CD4-positive, CD25-positive, alpha-beta regulatory T cell (primary cell): ENCODE measurements at regions not wholly inside any gene's neighbourhood (a gene's known extent, or its start where the extent isn't known, plus 50 kb on each side); places are given as distances from the start of the nearest gene placed in this dataset.

ENCODE experiments used
- ATAC-seq, 2 donors: fragments of 150-1000 bp; cut with Tn5 transposase; one replicate each; pipeline ENCODE4 v1.10.0; 2021; ENCODE audit warnings: low read depth in 2 of 2, moderate number of reproducible peaks in 2 of 2, moderate library complexity in 1 of 2
- DNase-seq, 3 donors: peaks; one replicate each; pipeline versions ENCODE4 v3.0.0 to v3.0.0-alpha.2; 2012 to 2022; ENCODE audit warnings: mixed read lengths in 1 of 3
- H3K27ac ChIP-seq: one replicate; pipeline ENCODE4 v1.7.0; 2013; ENCODE audit warnings: mild to moderate bottlenecking, low read length; ENCODE audit not compliant: insufficient read depth, poor library complexity, severe bottlenecking
- H3K27me3 ChIP-seq: one replicate; pipeline ENCODE4 v1.7.0; 2013; ENCODE audit warnings: low read length; ENCODE audit not compliant: control insufficient read depth, insufficient read depth
- H3K36me3 ChIP-seq: one replicate; pipeline ENCODE4 v1.7.0; 2013; ENCODE audit warnings: mild to moderate bottlenecking, low read length, moderate library complexity; ENCODE audit not compliant: control insufficient read depth, insufficient read depth
- H3K4me1 ChIP-seq: 2 replicates; pipeline ENCODE4 v1.7.0; 2013; ENCODE audit warnings: mild to moderate bottlenecking, low read length; ENCODE audit not compliant: insufficient read depth, control insufficient read depth, poor library complexity, severe bottlenecking
- H3K4me3 ChIP-seq: one replicate; pipeline ENCODE4 v1.7.0; 2013; ENCODE audit warnings: low read depth, mild to moderate bottlenecking, low read length, moderate library complexity
- H3K9me3 ChIP-seq, 2 experiments: 1 replicate in 1 of 2; 2 replicates in 1 of 2; pipeline ENCODE4 v1.7.0; 2013; ENCODE audit warnings: low read length in 2 of 2, mild to moderate bottlenecking in 1 of 2, moderate library complexity in 1 of 2; ENCODE audit not compliant: control insufficient read depth in 2 of 2
- H3K27ac Mint-ChIP-seq, 3 donors: one replicate each; pipeline ENCODE4 v1.8.0; 2020 to 2022; ENCODE audit warnings: mild to moderate bottlenecking in 3 of 3, mixed read lengths in 3 of 3, moderate library complexity in 2 of 3
- H3K27me3 Mint-ChIP-seq: one replicate; pipeline ENCODE4 v1.8.0; 2022; ENCODE audit warnings: mild to moderate bottlenecking, mixed read lengths
- H3K36me3 Mint-ChIP-seq: one replicate; pipeline ENCODE4 v1.8.0; 2020; ENCODE audit warnings: mixed read lengths
- H3K4me1 Mint-ChIP-seq, 4 donors: one replicate each; pipeline ENCODE4 v1.8.0; 2020 to 2022; ENCODE audit warnings: mixed read lengths in 4 of 4, mild to moderate bottlenecking in 1 of 4
- H3K4me3 Mint-ChIP-seq, 4 donors: one replicate each; pipeline ENCODE4 v1.8.0; 2020 to 2022; ENCODE audit warnings: mild to moderate bottlenecking in 4 of 4, mixed read lengths in 4 of 4, moderate library complexity in 3 of 4
- H3K9me3 Mint-ChIP-seq, 7 donors: one replicate each; pipeline ENCODE4 v1.8.0; 2020 to 2022; ENCODE audit warnings: mixed read lengths in 7 of 7, mild to moderate bottlenecking in 3 of 7, moderate library complexity in 2 of 7

DNA sequence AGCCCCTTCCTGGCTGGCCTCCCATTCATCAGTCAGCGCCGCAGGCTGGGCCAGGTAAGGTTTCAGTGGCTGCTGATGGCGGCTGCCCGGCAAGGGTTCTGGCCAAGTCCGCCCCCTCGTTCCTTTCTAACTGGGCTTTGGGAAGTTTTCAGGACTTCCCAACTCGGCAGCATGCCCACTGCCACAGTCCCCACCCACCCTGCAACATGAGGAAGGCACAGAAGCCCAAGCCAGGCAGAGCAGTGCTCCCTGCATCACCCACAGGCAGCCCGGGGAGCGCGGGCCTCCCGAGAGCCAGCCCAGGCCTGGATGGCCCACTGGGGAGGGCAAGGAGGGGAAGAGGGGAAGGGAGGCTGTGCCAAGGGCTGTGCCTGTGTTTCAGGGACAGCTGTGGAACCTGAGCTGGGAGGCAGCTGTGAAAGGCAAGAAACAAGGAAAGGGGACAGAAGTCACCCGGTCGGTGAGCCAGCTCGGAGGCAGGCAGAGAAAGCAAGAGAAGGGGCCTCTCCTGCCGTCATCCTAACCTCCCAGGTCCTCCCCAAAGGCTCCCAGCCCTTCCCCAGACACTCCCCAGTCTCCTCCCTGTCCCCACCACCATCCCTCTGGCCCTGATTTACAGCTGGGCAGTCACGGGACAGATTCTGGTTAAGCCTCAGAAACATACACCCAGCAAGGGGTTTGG, 73.9 kb downstream of the CPN2 start:
- H3K27me3 Mint-ChIP-seq = peaks cover 18% of the 10 kb centered on the region
- H3K27me3 ChIP-seq = no peaks in the 10 kb centered on the region
- no peaks in the 10 kb centered on the region for H3K36me3 ChIP-seq
- H3K4me1 Mint-ChIP-seq = peaks cover 0 to 8% (median 5%) of the 10 kb centered on the region in 4 donors
- no peak for ATAC-seq
- H3K4me3 Mint-ChIP-seq = no peak overlapping the region
- H3K4me1 ChIP-seq = no peaks in the 10 kb centered on the region
- no peaks in the 10 kb centered on the region for H3K36me3 Mint-ChIP-seq
- H3K27ac ChIP-seq = no peak overlapping the region
- H3K9me3 ChIP-seq = no peaks in the 10 kb centered on the region
- H3K4me3 ChIP-seq = no peak overlapping the region
- no peak for DNase-seq
- peaks cover 0 to 3% (median 0%) of the 10 kb centered on the region in 7 donors for H3K9me3 Mint-ChIP-seq
- H3K27ac Mint-ChIP-seq = no peak overlapping the region

DNA sequence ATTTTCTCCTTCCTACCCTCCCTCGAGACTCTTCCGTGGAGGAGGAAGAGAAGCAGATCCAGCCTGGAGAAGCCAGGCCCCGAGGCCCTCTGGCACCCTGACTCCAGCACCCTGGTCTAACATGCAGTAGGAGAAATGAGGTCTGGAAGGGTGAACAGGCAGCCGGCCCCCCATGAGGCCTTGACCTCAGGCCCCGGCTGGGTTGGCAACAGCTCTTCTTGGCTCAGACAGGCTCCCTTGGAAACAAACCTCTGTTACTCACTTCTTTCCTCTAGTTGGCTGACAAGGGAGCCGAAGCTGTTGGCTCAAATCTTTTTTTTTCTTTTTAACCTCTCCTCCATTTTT, 73.4 kb downstream of the CPN2 start:
- peaks cover 18% of the 10 kb centered on the region for H3K27me3 Mint-ChIP-seq

DNA sequence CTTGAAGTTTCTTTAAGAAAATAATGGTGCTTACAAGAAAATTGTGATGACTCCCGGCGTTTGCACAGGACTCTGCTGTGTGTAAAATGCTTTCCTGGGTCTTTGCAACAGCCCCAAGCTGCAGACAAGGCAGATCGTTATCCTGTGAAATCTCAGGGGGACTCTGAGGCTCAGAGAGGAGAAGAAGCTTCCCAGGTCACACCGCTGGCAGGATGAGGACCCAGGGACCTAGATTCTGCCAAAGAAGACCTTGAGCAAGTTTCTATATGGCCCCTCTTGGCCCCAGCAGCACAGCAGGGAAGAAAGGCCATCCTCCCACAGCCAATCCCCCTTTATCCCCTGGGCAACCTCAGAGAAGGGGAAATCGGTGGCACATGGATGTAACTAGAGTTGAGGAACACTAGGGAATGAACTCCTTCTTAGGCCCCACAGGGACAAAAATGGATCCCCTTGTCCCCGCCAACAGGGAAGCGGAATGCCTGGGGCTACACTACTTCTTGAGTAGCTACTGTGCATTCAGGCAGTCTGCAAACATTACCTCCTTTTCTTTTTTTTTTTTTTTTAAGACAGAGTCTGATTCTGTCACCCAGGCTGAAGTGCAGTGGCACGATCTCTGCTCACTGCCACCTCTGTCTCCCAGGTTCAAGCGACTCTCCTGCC, 72.8 kb downstream of the CPN2 start:
- H3K4me3 Mint-ChIP-seq = no peak overlapping the region
- peak overlapping the region in 1 of 3 donors; percentile 93 for H3K27ac Mint-ChIP-seq
- Histone ChIP-seq H3K27me3 (no peaks in the 10 kb centered on the region), H3K36me3 (no peaks in the 10 kb centered on the region), H3K27ac (no peak overlapping the region), H3K9me3 (no peaks in the 10 kb centered on the region), H3K4me3 (no peak overlapping the region), H3K4me1 (no peaks in the 10 kb centered on the region)
- H3K36me3 Mint-ChIP-seq = no peaks in the 10 kb centered on the region
- H3K9me3 Mint-ChIP-seq = peaks cover 0 to 3% (median 0%) of the 10 kb centered on the region in 7 donors
- ATAC-seq (no peak), DNase-seq (no peak)
- peaks cover 18% of the 10 kb centered on the region for H3K27me3 Mint-ChIP-seq
- peaks cover 0 to 6% (median 4%) of the 10 kb centered on the region in 4 donors for H3K4me1 Mint-ChIP-seq

More for the DNA sequence above, 73.4 kb downstream of the CPN2 start:
- no peak overlapping the region for H3K27ac ChIP-seq
- no peak for DNase-seq
- H3K4me3 Mint-ChIP-seq = no peak overlapping the region
- H3K4me3 ChIP-seq = no peak overlapping the region
- ATAC-seq = no peak
- peak overlapping the region in 1 of 3 donors; percentile 93 for H3K27ac Mint-ChIP-seq
- H3K27me3 ChIP-seq = no peaks in the 10 kb centered on the region
- no peaks in the 10 kb centered on the region for H3K9me3 ChIP-seq
- no peaks in the 10 kb centered on the region for H3K36me3 Mint-ChIP-seq
- H3K4me1 Mint-ChIP-seq = peaks cover 0 to 6% (median 4%) of the 10 kb centered on the region in 4 donors
- H3K9me3 Mint-ChIP-seq = peaks cover 0 to 3% (median 0%) of the 10 kb centered on the region in 7 donors
- no peaks in the 10 kb centered on the region for H3K36me3 ChIP-seq
- H3K4me1 ChIP-seq = no peaks in the 10 kb centered on the region

DNA sequence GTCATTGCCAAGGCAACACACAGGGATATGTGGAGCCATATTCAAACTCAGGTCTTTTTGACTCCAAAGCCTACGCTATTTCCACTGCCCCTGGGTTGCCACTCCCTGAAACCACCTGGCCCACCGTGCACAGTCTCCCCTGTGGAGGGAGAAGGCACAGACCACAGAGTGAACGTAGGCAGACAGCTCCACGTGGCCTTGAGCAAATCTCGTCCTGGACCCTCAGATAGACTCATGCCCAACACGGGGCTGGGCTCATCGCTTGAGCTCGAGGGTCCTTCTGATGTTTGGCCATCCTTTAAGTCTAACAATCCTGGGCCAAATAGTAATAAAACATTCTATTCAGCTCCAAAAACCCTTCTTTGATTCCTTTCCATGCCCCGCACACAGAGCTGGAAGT, 72.0 kb downstream of the CPN2 start:
- no peaks in the 10 kb centered on the region for H3K36me3 Mint-ChIP-seq
- H3K4me1 Mint-ChIP-seq = peaks cover 0 to 6% (median 4%) of the 10 kb centered on the region in 4 donors
- no peak for ATAC-seq
- no peaks in the 10 kb centered on the region for H3K36me3 ChIP-seq
- no peaks in the 10 kb centered on the region for H3K9me3 ChIP-seq
- no peak overlapping the region for H3K4me3 Mint-ChIP-seq
- no peak for DNase-seq
- H3K27ac ChIP-seq = no peak overlapping the region
- no peaks in the 10 kb centered on the region for H3K4me1 ChIP-seq
- H3K9me3 Mint-ChIP-seq = peaks cover 0 to 3% (median 0%) of the 10 kb centered on the region in 7 donors
- no peaks in the 10 kb centered on the region for H3K27me3 ChIP-seq
- H3K27me3 Mint-ChIP-seq = peaks cover 24% of the 10 kb centered on the region
- no peak overlapping the region for H3K27ac Mint-ChIP-seq
- no peak overlapping the region for H3K4me3 ChIP-seq

DNA sequence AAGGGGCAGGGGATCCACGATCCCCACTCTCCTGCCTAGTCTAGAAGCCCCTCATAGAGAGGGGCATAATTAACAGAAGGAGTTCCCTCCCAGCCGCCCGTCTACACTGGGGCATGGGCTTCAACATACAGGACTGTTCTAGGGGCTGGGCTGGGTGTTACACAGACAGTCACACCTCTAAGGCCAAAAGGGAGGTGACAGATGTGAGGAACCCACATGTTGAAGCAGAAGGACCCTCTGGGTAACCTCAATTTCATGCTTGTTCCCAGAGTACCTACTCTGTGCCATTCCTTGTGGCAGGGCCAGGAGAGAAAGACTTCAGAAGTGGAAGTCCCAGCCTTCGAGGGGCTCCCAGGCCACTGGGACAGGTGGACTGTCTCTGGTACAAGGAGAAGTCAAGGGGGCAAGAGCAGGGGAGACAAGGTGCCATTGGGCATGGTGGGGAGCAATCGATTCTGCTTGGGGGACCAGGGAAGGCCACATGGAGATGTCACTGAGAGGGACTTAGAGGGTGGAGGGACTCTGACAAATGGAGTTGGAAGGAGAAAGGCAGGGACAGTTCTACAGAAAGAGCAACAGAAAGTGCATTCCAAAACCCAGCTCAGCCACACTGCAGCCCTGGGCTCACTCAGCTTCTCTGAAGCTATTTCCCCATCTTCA, 71.3 kb downstream of the CPN2 start:
- Histone ChIP-seq H3K4me1 (no peaks in the 10 kb centered on the region), H3K9me3 (no peaks in the 10 kb centered on the region), H3K27ac (no peak overlapping the region), H3K4me3 (no peak overlapping the region), H3K27me3 (no peaks in the 10 kb centered on the region), H3K36me3 (no peaks in the 10 kb centered on the region)
- Mint-ChIP-seq H3K4me1 (peaks cover 0 to 4% (median 3%) of the 10 kb centered on the region in 4 donors), H3K27me3 (peaks cover 24% of the 10 kb centered on the region), H3K27ac (peak overlapping the region in 2 of 3 donors; percentile 38 to 59), H3K36me3 (no peaks in the 10 kb centered on the region), H3K4me3 (no peak overlapping the region), H3K9me3 (peaks cover 0 to 2% (median 0%) of the 10 kb centered on the region in 7 donors)
- DNase-seq (no peak), ATAC-seq (no peak)

DNA sequence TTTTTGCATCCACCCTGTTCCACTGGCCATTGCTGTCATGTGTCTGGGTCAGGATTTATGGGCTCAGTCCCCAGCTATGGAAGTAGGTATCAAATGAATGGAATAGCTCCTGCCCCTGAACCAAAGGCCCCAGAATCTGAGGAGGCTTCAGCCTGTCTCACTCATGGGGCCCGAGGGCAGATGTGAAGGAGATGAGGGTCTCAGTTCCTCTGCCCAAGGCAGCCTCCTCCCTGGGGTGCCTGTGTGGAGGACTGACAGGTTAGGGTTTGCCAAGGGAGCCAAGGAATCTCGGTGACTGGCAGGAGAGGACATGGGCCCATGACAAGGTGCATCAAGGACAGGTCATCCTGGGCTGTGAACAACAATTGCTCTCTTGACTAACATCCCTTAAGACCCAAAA, 70.4 kb downstream of the CPN2 start:
- Histone ChIP-seq H3K9me3 (no peaks in the 10 kb centered on the region), H3K27ac (no peak overlapping the region), H3K4me1 (no peaks in the 10 kb centered on the region), H3K4me3 (no peak overlapping the region), H3K27me3 (peaks cover 2% of the 10 kb centered on the region), H3K36me3 (no peaks in the 10 kb centered on the region)
- no peak for ATAC-seq
- H3K4me1 Mint-ChIP-seq = no peaks in the 10 kb centered on the region
- H3K9me3 Mint-ChIP-seq = peaks cover 0 to 2% (median 0%) of the 10 kb centered on the region in 7 donors
- peaks cover 24% of the 10 kb centered on the region for H3K27me3 Mint-ChIP-seq
- no peak overlapping the region for H3K4me3 Mint-ChIP-seq
- no peaks in the 10 kb centered on the region for H3K36me3 Mint-ChIP-seq
- H3K27ac Mint-ChIP-seq = no peak overlapping the region
- DNase-seq = no peak

DNA sequence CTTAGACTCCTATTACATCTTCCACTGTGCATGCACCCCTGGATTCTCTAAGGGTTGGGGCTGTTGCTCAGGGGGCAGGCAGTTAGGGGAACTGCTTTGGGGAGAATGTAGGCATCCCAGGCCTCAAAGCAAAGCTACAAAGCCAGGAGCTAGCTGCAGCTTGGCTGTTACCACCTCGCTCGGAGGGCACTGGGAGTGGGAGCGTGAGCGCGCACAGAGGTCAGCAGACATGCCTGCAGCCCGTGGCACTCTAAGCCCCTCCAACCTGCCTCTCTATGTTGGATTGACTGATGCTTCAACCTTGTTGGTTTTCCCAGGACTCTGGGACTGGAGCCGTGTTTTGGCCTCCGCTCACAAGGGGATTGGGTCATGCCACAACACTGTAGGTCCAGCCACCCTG, 69.8 kb downstream of the CPN2 start:
- H3K36me3 ChIP-seq = no peaks in the 10 kb centered on the region
- peaks cover 2% of the 10 kb centered on the region for H3K27me3 ChIP-seq
- Mint-ChIP-seq H3K27ac (no peak overlapping the region), H3K36me3 (no peaks in the 10 kb centered on the region), H3K4me3 (no peak overlapping the region), H3K9me3 (peaks cover 0 to 2% (median 0%) of the 10 kb centered on the region in 7 donors), H3K4me1 (no peaks in the 10 kb centered on the region), H3K27me3 (peaks cover 24% of the 10 kb centered on the region)
- no peak for DNase-seq
- H3K4me3 ChIP-seq = no peak overlapping the region
- no peaks in the 10 kb centered on the region for H3K4me1 ChIP-seq
- no peaks in the 10 kb centered on the region for H3K9me3 ChIP-seq
- H3K27ac ChIP-seq = no peak overlapping the region
- no peak for ATAC-seq
